Liver (tissue), 8 donors: ENCODE measurements at regions not wholly inside any gene's neighbourhood (a gene's known extent, or its start where the extent isn't known, plus 50 kb on each side); places are given as distances from the start of the nearest gene placed in this dataset.

Source experiments
- DNase-seq: peaks from one replicate; pipeline ENCODE4 v3.0.0-alpha.2; 2017; ENCODE audit warnings: low spot score
- H3K27ac ChIP-seq, 2 donors: one replicate each; pipeline ENCODE4 v1.7.0; 2013; ENCODE audit warnings: inconsistent platforms in 2 of 2, low read length in 2 of 2, control low read depth in 1 of 2, low read depth in 1 of 2, mild to moderate bottlenecking in 1 of 2
- H3K27me3 ChIP-seq, 4 donors: one replicate each; pipeline versions ENCODE4 v1.6.1 to v1.7.0; 2013; ENCODE audit warnings: low read length in 3 of 4, inconsistent platforms in 1 of 4, mild to moderate bottlenecking in 1 of 4, moderate library complexity in 1 of 4; ENCODE audit not compliant: control insufficient read depth in 4 of 4, insufficient read depth in 4 of 4
- H3K36me3 ChIP-seq, 4 donors: one replicate each; pipeline versions ENCODE4 v1.6.1 to v1.7.0; 2013; ENCODE audit warnings: low read length in 3 of 4, mild to moderate bottlenecking in 3 of 4, low read depth in 1 of 4, moderate library complexity in 1 of 4; ENCODE audit not compliant: control insufficient read depth in 4 of 4, insufficient read depth in 3 of 4
- H3K4me1 ChIP-seq, 4 donors: one replicate each; pipeline versions ENCODE4 v1.6.1 to v1.7.0; 2013; ENCODE audit warnings: low read length in 3 of 4, mild to moderate bottlenecking in 3 of 4, moderate library complexity in 1 of 4; ENCODE audit not compliant: control insufficient read depth in 4 of 4, insufficient read depth in 4 of 4
- H3K4me3 ChIP-seq, 3 donors: one replicate each; pipeline versions ENCODE4 v1.6.1 to v1.7.0; 2013; ENCODE audit warnings: low read length in 3 of 3, control low read depth in 1 of 3, low read depth in 1 of 3, mild to moderate bottlenecking in 1 of 3
- H3K9ac ChIP-seq, 2 donors: one replicate each; pipeline ENCODE4 v1.7.0; 2013; ENCODE audit warnings: low read length in 2 of 2, mild to moderate bottlenecking in 2 of 2, moderate library complexity in 2 of 2, control low read depth in 1 of 2, low read depth in 1 of 2
- H3K9me3 ChIP-seq, 4 donors: one replicate each; pipeline versions ENCODE4 v1.6.1 to v1.7.0; 2013; ENCODE audit warnings: low read length in 3 of 4; ENCODE audit not compliant: control insufficient read depth in 4 of 4
- EGR1 ChIP-seq, 2 donors: IDR thresholded peaks; 2 replicates each; pipeline ENCODE4 v1.6.1; 2016 to 2018; ENCODE audit warnings: antibody characterized with exemption in 2 of 2, low read depth in 2 of 2
- FOXA1 ChIP-seq: IDR thresholded peaks from 2 replicates; pipeline ENCODE4 v1.6.1; 2016; ENCODE audit warnings: antibody characterized with exemption
- GABPA ChIP-seq, 2 donors: IDR thresholded peaks in 1 of 2; conservative IDR thresholded peaks in 1 of 2; 2 replicates each; pipeline ENCODE4 v1.6.1; 2016; ENCODE audit warnings: antibody characterized with exemption in 2 of 2, mild to moderate bottlenecking in 1 of 2, moderate library complexity in 1 of 2
- HNF4A ChIP-seq, 2 donors: conservative IDR thresholded peaks; 2 replicates each; pipeline ENCODE4 v1.6.1; 2016; ENCODE audit warnings: antibody characterized with exemption in 2 of 2, mild to moderate bottlenecking in 2 of 2
- JUND ChIP-seq, 2 donors: IDR thresholded peaks; 2 replicates each; pipeline ENCODE4 v1.6.1; 2016; ENCODE audit warnings: antibody characterized with exemption in 2 of 2
- NR2F2 ChIP-seq: IDR thresholded peaks from 2 replicates; pipeline ENCODE4 v1.6.1; 2016; ENCODE audit warnings: antibody characterized with exemption
- RAD21 ChIP-seq, 2 donors: IDR thresholded peaks; 2 replicates each; pipeline ENCODE4 v1.6.1; 2016; ENCODE audit warnings: antibody characterized with exemption in 2 of 2, mild to moderate bottlenecking in 2 of 2
- RXRA ChIP-seq, 2 donors: IDR thresholded peaks; 2 replicates each; pipeline ENCODE4 v1.6.1; 2017 to 2018; ENCODE audit warnings: antibody characterized with exemption in 2 of 2, mild to moderate bottlenecking in 1 of 2
- SP1 ChIP-seq: IDR thresholded peaks from 2 replicates; pipeline ENCODE4 v1.6.1; 2018; ENCODE audit warnings: antibody characterized with exemption, mild to moderate bottlenecking
- TAF1 ChIP-seq: conservative IDR thresholded peaks from 2 replicates; pipeline ENCODE4 v1.6.1; 2016; ENCODE audit warnings: antibody characterized with exemption, mild to moderate bottlenecking
- YY1 ChIP-seq: IDR thresholded peaks from 2 replicates; pipeline ENCODE4 v1.6.1; 2016; ENCODE audit warnings: antibody characterized with exemption, mild to moderate bottlenecking
- WGBS: extraction: QIAGEN DNeasy Blood & Tissue Kit; methylation state at CpG from one replicate; pipeline ENCODE4 v1.1.7; 2013; 5-methylcytosine and 5-hydroxymethylcytosine counted together
- TF ChIP-seq, protein P1 (sequence below): IDR thresholded peaks from 2 replicates; pipeline ENCODE4 v1.6.1; 2016; ENCODE audit warnings: antibody characterized with exemption
- TF ChIP-seq, protein P2 (sequence below): fragments of 150-350 bp; IDR thresholded peaks from 2 replicates; pipeline ENCODE4 v1.5.1; 2017; ENCODE audit warnings: improper control_type of control experiment, low read depth, low read length; ENCODE audit not compliant: missing input control
- TF ChIP-seq, protein P3 (sequence below): IDR thresholded peaks from 2 replicates; pipeline ENCODE4 v1.6.1; 2016; ENCODE audit warnings: antibody characterized with exemption
- TF ChIP-seq, protein P4 (sequence below): IDR thresholded peaks from 2 replicates; pipeline ENCODE4 v1.6.1; 2016; ENCODE audit warnings: antibody characterized with exemption, mild to moderate bottlenecking
- TF ChIP-seq, protein P5 (sequence below): IDR thresholded peaks from 2 replicates; pipeline ENCODE4 v1.6.1; 2016; ENCODE audit warnings: antibody characterized with exemption
- donor health status: healthy.
- donor health status: healthy.
- donor health status: healthy.
- donor health status: healthy.
- donor health status: healthy.

DNA sequence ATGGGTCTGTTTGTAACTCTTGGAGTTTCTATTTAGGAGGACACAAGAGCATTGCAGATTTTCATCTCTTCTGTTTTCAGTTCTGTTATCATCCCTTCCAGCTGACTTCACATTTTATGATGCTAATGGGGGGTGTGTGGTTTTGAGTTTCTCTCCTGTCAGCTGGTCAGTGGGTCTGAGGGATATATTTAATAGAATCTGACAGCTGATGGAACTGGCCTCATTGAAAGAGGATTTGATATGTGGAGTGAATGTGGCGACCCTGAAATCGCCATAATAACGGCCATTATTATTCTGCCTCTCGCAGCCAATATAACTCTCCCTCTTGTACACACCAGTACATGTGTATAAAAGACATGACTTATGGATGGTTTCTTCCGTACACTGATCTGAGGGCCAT, 128.1 kb downstream of the SALL1 start:
- TF ChIP-seq GABPA (IDR thresholded peaks at IDR 0.05 in 1 of 2, conservative IDR thresholded peaks at IDR 0.05 in 1 of 2) (no peak), JUND (IDR thresholded peaks at IDR 0.05) (no peak), YY1 (no peak), RXRA (IDR thresholded peaks at IDR 0.05) (no peak), FOXA1 (no peak), EGR1 (IDR thresholded peaks at IDR 0.05; ENCODE audit: low read depth in 2 of 2) (no peak), HNF4A (conservative IDR thresholded peaks at IDR 0.05) (no peak), RAD21 (IDR thresholded peaks at IDR 0.05) (no peak)
- TF ChIP-seq, protein P1, sequence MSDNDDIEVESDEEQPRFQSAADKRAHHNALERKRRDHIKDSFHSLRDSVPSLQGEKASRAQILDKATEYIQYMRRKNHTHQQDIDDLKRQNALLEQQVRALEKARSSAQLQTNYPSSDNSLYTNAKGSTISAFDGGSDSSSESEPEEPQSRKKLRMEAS = no peak
- TF ChIP-seq, protein P2, sequence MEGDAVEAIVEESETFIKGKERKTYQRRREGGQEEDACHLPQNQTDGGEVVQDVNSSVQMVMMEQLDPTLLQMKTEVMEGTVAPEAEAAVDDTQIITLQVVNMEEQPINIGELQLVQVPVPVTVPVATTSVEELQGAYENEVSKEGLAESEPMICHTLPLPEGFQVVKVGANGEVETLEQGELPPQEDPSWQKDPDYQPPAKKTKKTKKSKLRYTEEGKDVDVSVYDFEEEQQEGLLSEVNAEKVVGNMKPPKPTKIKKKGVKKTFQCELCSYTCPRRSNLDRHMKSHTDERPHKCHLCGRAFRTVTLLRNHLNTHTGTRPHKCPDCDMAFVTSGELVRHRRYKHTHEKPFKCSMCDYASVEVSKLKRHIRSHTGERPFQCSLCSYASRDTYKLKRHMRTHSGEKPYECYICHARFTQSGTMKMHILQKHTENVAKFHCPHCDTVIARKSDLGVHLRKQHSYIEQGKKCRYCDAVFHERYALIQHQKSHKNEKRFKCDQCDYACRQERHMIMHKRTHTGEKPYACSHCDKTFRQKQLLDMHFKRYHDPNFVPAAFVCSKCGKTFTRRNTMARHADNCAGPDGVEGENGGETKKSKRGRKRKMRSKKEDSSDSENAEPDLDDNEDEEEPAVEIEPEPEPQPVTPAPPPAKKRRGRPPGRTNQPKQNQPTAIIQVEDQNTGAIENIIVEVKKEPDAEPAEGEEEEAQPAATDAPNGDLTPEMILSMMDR = no peak
- TF ChIP-seq, protein P3, sequence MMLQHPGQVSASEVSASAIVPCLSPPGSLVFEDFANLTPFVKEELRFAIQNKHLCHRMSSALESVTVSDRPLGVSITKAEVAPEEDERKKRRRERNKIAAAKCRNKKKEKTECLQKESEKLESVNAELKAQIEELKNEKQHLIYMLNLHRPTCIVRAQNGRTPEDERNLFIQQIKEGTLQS = no peak
- TF ChIP-seq, protein P4, sequence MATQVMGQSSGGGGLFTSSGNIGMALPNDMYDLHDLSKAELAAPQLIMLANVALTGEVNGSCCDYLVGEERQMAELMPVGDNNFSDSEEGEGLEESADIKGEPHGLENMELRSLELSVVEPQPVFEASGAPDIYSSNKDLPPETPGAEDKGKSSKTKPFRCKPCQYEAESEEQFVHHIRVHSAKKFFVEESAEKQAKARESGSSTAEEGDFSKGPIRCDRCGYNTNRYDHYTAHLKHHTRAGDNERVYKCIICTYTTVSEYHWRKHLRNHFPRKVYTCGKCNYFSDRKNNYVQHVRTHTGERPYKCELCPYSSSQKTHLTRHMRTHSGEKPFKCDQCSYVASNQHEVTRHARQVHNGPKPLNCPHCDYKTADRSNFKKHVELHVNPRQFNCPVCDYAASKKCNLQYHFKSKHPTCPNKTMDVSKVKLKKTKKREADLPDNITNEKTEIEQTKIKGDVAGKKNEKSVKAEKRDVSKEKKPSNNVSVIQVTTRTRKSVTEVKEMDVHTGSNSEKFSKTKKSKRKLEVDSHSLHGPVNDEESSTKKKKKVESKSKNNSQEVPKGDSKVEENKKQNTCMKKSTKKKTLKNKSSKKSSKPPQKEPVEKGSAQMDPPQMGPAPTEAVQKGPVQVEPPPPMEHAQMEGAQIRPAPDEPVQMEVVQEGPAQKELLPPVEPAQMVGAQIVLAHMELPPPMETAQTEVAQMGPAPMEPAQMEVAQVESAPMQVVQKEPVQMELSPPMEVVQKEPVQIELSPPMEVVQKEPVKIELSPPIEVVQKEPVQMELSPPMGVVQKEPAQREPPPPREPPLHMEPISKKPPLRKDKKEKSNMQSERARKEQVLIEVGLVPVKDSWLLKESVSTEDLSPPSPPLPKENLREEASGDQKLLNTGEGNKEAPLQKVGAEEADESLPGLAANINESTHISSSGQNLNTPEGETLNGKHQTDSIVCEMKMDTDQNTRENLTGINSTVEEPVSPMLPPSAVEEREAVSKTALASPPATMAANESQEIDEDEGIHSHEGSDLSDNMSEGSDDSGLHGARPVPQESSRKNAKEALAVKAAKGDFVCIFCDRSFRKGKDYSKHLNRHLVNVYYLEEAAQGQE = no peak

DNA sequence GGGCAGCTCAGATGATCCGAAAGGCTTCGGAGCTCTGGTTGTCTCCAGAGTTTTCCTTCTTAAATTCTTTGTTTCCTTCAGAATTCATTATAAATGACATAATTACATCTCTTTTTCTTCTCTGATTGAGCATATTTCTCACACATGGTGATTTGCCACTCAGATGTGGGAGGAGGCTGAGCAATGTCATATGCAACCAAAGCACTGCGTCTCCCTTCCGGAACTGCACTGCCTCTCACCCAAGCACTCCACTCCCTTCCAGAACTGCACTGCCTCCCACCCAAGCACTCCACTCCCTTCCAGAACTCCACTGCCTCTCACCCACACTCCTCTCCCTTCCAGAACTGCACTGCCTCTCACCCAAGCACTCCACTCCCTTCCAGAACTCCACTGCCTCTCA, 131.5 kb downstream of the SALL1 start:
- no peaks in the 10 kb centered on the region for H3K36me3 ChIP-seq
- H3K4me1 ChIP-seq = no peaks in the 10 kb centered on the region
- 97% methylated on average over 4 of the region's 4 CpGs for WGBS
- H3K4me3 ChIP-seq = no peak overlapping the region
- no peaks in the 10 kb centered on the region for H3K27me3 ChIP-seq
- no peak for DNase-seq
- H3K27ac ChIP-seq = no peak overlapping the region
- no peak overlapping the region for H3K9ac ChIP-seq
- no peaks in the 10 kb centered on the region for H3K9me3 ChIP-seq
- TF ChIP-seq JUND (IDR thresholded peaks at IDR 0.05) (no peak), EGR1 (IDR thresholded peaks at IDR 0.05; ENCODE audit: low read depth in 2 of 2) (no peak), YY1 (no peak), RAD21 (IDR thresholded peaks at IDR 0.05) (no peak), SP1 (no peak), NR2F2 (no peak), RXRA (IDR thresholded peaks at IDR 0.05) (no peak), FOXA1 (no peak), HNF4A (conservative IDR thresholded peaks at IDR 0.05) (no peak), TAF1 (no peak), GABPA (IDR thresholded peaks at IDR 0.05 in 1 of 2, conservative IDR thresholded peaks at IDR 0.05 in 1 of 2) (no peak)
- TF ChIP-seq, protein P3 = no peak
- TF ChIP-seq, protein P2 = no peak
- TF ChIP-seq, protein P4 = no peak
- TF ChIP-seq, protein P1 = no peak
- TF ChIP-seq, protein P5, sequence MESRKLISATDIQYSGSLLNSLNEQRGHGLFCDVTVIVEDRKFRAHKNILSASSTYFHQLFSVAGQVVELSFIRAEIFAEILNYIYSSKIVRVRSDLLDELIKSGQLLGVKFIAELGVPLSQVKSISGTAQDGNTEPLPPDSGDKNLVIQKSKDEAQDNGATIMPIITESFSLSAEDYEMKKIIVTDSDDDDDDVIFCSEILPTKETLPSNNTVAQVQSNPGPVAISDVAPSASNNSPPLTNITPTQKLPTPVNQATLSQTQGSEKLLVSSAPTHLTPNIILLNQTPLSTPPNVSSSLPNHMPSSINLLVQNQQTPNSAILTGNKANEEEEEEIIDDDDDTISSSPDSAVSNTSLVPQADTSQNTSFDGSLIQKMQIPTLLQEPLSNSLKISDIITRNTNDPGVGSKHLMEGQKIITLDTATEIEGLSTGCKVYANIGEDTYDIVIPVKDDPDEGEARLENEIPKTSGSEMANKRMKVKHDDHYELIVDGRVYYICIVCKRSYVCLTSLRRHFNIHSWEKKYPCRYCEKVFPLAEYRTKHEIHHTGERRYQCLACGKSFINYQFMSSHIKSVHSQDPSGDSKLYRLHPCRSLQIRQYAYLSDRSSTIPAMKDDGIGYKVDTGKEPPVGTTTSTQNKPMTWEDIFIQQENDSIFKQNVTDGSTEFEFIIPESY = no peak

More for the DNA sequence above, 128.1 kb downstream of the SALL1 start:
- H3K4me3 ChIP-seq = no peak overlapping the region
- H3K27ac ChIP-seq = no peak overlapping the region
- no peak overlapping the region for H3K9ac ChIP-seq
- DNase-seq = no peak
- no peaks in the 10 kb centered on the region for H3K4me1 ChIP-seq
- H3K27me3 ChIP-seq = no peaks in the 10 kb centered on the region
- WGBS = 93% methylated on average over 5 of the region's 5 CpGs
- H3K36me3 ChIP-seq = no peaks in the 10 kb centered on the region
- H3K9me3 ChIP-seq = no peaks in the 10 kb centered on the region
